NCI-H2227 (cell line): ENCODE measurements at regions not wholly inside any gene's neighbourhood (a gene's known extent, or its start where the extent isn't known, plus 50 kb on each side); places are given as distances from the start of the nearest gene placed in this dataset.

Experiments used
- DNase-seq: peaks from one replicate; lab custom pipeline; 2025; ENCODE audit not compliant: unreplicated experiment; lab: John Stamatoyannopoulos, UW

DNA sequence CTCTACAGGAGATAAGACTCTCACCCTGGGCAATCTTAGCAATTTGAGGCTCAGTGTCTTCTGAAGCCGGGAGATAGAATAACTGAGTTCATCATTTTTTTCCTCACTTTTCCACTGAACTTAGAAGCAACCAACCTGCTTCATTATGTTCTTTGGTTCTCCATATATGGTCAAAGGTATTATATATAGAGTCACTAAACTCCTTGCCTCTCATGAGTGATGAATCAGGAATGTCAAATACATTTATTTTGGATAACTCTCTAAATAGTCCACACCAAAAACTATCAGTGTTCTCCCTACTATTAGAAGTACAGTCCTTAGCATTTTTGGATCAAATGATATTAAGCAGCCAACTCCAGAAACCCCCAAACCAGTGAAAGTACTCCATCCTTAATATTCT is 421.5 kb upstream of the EPHA5 start:
- DNase-seq: no peak

GRCh38 chr4:66073961-66074360 is 403.7 kb upstream of the EPHA5 start:
- no peak for DNase-seq

DNA sequence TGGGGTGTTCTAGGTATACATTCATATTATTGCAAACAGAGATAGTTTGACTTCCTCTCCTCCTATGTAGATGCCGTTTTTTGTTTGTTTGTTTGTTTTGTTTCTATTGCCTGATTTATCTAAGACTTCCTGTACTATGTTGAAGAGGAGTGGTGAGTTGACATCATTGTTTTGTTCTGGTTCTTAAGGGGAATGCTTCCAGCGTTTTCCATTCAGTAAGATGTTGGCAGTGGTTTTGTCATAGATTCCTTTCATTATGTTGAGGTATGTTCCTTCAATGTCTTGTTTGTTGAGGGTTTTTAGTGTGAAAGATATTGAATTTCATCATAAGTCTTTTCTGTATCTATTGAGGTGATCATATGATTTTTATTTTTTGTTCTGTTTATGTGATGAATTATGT is 401.6 kb upstream of the EPHA5 start:
- DNase-seq: no peak

DNA sequence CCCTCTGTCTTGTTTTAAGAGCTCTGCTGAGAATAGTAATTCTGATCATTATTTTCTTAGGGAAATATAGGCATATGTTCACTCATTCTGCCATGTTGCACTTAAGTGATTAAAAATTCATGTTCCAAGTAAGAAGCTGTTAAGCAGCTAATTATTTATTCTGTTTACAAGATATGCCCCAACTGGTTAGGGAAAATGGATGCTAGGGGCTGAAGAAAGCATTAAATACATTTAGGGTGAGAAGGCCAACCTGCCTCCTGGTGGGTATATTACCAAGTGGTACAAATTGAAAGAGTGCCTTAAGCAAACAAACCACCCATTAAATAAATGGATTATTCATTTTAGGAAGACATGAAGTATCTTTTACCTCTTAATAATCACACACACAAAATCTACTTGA is 392.6 kb upstream of the EPHA5 start:
- no peak for DNase-seq

- DNase-seq: no peak
Measured at GRCh38 chr4:66062044-66062443, 391.8 kb upstream of the EPHA5 start.

- DNase-seq: no peak
Measured at GRCh38 chr4:66059556-66059955, 389.3 kb upstream of the EPHA5 start.

GRCh38 chr4:66059136-66059535 is 388.8 kb upstream of the EPHA5 start:
- DNase-seq: no peak

DNA sequence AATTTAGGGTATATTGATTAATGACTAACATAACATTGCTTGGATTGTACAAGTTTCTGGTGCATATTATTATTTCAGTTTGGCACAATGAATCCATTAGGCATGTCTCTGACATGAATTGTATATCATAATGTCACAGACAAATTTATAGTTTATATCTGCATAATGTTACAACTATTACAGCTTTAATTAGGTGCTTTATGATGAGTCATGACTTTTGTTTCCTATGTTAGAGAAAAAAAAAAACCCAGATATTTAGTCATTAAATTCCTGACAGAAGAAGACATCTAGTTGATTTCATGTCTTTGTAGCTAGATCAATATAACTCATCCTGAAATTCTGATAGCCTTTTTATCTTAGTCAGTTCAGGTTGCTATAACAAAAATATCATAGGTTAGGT is 385.7 kb upstream of the EPHA5 start:
- DNase-seq: no peak

- DNase-seq: no peak
Measured at GRCh38 chr4:66052426-66052825, 382.1 kb upstream of the EPHA5 start.

DNA sequence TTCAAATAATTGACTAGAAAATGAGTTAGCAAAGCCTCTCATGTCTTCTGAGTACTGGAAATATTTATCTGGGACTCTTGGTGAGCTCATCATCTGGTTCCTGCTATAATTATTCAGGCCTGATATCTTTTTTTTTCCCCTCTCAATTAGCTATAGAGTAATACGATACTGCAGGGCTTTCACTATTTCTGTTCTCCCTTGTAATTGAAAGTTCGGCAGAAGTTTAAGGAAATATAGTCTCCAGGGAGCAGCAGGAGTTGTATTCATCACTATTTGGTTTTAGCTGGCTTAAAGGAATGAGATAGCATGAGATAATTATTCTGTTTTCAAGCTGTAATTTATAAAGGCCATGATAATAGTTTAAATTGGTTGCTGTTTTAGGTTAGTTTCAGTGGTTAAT is 378.6 kb upstream of the EPHA5 start:
- DNase-seq: no peak

DNA sequence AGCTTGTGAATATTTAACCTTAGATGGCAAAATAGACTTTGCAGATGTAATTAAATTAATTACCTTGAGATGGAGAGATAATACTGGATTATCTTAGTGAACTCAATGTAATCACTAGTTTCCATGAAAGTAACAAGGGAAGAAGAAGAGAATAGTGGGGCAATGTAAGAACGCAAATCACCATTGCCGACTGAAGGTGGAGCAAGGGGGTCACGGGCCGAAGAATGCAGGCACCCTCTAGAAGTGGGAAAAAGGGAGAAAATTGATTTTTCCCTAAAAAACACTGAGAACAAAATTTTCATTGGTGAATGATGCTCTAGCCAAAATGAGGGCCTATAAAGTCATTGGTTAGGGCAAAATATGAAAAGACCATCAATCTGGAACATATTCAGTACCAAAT is 375.6 kb upstream of the EPHA5 start:
- DNase-seq: no peak

GRCh38 chr4:66035701-66036100 is 365.4 kb upstream of the EPHA5 start:
- no peak for DNase-seq

GRCh38 chr4:66034671-66035070 is 364.4 kb upstream of the EPHA5 start:
- no peak for DNase-seq

- no peak for DNase-seq
Measured at GRCh38 chr4:66034262-66034661, 364.0 kb upstream of the EPHA5 start.

DNA sequence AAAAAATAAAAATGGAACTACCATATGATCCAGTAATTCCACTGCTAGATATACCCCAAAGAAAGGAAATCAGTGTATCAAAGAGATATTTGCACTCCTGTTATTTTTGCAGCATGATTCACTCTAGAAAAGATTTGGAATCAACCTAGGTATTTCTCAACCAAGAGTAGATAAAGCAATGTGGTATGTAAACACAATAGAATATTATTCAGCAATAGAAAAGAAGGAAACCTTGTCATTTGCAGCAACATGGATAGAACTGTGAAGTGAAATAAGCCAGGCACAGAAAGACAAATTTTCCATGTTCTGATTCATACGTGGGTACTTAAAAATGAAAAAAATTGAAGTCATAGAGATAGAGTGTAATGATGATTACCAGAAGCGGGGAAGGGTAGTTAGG is 362.3 kb upstream of the EPHA5 start:
- no peak for DNase-seq

GRCh38 chr4:66028668-66029067 is 358.4 kb upstream of the EPHA5 start:
- DNase-seq: no peak

- no peak for DNase-seq
Measured at GRCh38 chr4:66023061-66023460, 352.8 kb upstream of the EPHA5 start.

DNA sequence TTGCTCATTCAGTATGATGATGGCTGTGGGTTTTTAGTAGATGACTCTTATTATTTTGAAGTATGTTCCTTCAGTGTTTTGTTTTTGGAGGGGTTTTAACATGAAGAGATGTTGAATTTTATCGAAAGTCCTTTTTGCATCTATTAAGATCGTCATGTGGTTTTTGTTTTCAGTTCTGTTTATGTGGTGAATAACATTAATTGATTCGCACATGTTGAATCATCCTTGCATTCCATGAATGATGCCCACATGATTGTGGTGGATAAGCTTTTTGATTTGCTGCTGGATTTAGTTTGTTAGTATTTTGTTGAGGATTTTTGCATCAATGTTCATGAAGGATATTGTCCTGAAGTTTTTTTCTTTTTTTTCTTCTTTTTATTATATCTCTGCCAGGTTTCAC is 347.4 kb upstream of the EPHA5 start:
- DNase-seq: no peak

DNA sequence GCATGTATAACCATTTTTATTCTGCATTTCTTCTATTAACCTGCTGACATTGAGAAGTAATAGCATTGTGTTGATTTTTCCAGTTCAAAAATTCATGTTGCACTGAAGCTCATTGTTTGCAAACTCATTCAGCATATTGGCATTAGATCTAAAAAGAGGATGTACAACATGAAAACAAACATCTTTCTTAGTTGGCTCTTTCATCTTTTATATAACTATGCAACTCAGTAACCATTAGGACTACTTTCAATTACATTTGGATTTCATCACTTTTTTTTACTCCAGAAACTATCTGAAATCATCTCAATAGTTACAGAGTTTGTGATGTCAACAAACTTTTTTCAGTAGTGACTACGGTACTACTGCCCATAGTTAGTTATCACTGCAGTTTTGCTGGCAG is 346.0 kb upstream of the EPHA5 start:
- DNase-seq: no peak

DNA sequence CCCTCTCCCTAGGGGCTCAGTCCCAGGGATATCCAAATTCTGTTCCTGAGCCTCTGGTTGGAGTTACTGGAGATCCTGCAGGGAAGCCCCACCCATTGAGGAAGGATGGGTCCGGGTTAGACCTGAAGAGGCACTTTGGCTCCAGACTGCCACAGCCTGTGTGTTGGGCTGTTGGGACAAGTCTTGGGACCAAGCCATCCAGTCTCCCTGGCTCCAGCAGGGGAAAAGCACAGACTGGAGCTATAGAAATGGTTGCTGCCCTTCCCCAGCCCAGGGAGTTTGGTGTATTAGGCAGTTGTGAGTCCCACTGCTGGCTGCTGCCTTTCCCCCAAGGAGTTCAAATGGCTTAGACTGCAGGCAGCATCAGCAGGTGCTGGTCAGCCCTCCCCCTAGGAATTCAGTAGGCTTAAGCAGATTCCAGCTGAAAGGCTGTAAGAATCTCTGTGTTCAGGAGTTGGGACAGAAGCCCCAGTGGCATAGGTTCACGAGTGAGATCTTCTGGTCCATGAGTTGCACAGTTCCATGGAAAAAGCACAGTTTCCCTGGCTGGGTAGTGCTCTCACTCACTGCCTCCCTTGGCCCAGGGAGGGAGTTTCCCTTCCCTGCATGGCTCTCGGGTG is 344.0 kb upstream of the EPHA5 start:
- DNase-seq: no peak

DNA sequence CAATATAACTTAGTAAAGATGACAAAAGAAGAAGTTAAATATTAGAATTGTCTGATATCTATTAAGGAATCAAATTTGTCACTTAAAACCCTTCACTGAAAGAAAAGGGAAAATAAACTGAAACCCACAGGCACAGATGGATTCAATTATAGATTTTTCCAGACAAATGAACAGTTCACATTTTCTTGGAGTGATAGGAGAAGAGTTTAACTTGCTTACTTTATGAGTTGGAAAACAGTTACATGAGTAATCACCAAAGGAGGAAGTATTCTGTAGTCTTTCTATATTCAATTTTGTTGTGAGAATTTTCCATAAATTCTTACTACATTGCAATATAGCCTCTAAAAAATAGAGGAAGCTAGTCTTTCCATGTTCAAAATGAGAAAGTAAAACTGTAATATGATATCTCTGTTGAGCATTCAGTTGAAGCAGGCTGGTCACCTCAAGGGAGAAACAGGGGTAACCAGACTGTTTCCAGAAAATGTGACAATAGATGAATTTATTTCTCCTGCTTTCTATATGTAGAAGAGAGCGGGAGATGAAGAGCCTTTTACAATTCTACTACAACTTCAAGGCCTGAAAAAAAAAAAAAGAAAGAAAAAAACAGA is 330.3 kb upstream of the EPHA5 start:
- no peak for DNase-seq

- DNase-seq: peak; percentile 13
Measured at GRCh38 chr4:65999518-65999871, 329.2 kb upstream of the EPHA5 start.

DNA sequence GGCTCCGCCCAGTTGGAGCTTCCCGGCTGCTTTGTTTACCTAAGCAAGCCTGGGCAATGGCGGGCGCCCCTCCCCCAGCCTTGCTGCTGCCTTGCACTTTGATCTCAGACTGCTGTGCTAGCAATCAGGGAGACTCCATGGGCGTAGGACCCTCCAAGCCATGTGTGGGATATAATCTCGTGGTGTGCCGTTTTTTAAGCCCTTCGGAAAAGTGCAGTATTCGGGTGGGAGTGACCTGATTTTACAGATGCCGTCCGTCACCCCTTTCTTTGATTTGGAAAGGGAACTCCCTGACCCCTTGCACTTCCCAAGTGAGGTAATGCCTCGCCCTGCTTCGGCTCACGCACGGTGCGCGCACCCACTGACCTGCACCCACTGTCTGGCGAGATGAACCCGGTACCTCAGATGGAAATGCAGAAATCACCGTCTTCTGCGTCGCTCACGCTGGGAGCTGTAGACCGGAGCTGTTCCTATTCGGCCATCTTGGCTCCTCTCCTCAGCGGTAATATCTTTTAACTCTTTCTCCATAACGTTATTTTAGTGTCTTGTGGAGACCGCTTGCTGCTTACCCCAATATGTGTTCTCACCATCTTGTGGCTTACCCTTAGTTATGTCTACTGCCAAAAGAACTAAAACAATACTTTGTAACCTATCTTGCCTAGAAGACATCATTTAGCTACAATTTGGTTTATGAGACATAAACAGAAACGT is 328.7 kb upstream of the EPHA5 start:
- peak; percentile 30 for DNase-seq
